ENCODE measurements at regions not wholly inside any gene's neighbourhood (a gene's known extent, or its start where the extent isn't known, plus 50 kb on each side); places are given as distances from the start of the nearest gene placed in this dataset.

- H3K36me3 Mint-ChIP-seq (ENCODE audit: low read depth, unreplicated experiment), result no peaks in the 10 kb centered on the region
- H3K4me1 ChIP-seq (ENCODE audit: insufficient read depth, low read length), result no peaks in the 10 kb centered on the region
- DNase-seq (ENCODE audit: low read depth), result no peak
- FAIRE-seq, result no peak
- no peak overlapping the region for H3K4me2 ChIP-seq (ENCODE audit: low read length)
- no peak overlapping the region for H3K9ac ChIP-seq (ENCODE audit: low read length)
- no peak overlapping the region for H2AFZ ChIP-seq (ENCODE audit: low read depth, low read length)
- no peaks in the 10 kb centered on the region for H4K20me1 ChIP-seq (ENCODE audit: insufficient read depth, low read length)
- peaks cover 39% of the 10 kb centered on the region for H3K27me3 Mint-ChIP-seq (ENCODE audit: low read depth, unreplicated experiment)
- H3K4me3 ChIP-seq (ENCODE audit: insufficient read depth, low read depth, low read length), result no peak overlapping the region
- H3K36me3 ChIP-seq (ENCODE audit: insufficient read depth, low read length), result no peaks in the 10 kb centered on the region
- H3K27ac ChIP-seq (ENCODE audit: low read depth, low read length), result no peak overlapping the region
- no peak overlapping the region for H3K4me3 Mint-ChIP-seq (ENCODE audit: unreplicated experiment)
- H3K9me3 Mint-ChIP-seq (ENCODE audit: unreplicated experiment), result no peaks in the 10 kb centered on the region
- no peaks in the 10 kb centered on the region for H3K9me3 ChIP-seq (ENCODE audit: insufficient read depth, low read depth, low read length)
- H3K4me1 Mint-ChIP-seq (ENCODE audit: low read depth, unreplicated experiment), result no peaks in the 10 kb centered on the region
- H3K27ac Mint-ChIP-seq (ENCODE audit: unreplicated experiment), result no peak overlapping the region
- H3K27me3 ChIP-seq (ENCODE audit: insufficient read depth, low read length), result no peaks in the 10 kb centered on the region
- no peak for TF ChIP-seq EZH2 (IDR thresholded peaks at IDR 0.05; ENCODE audit: insufficient read depth, low read length)
- H3K79me2 ChIP-seq (ENCODE audit: insufficient read depth, low read length), result no peaks in the 10 kb centered on the region
These were observed 137.3 kb upstream of the NKX1-1 start for GRCh38 chr4:1543561-1543960.

- DNase-seq (ENCODE audit: low read depth) (no peak), FAIRE-seq (no peak)
- no peaks in the 10 kb centered on the region for H3K9me3 ChIP-seq (ENCODE audit: insufficient read depth, low read depth, low read length)
- no peak overlapping the region for H3K27ac Mint-ChIP-seq (ENCODE audit: unreplicated experiment)
- H2AFZ ChIP-seq (ENCODE audit: low read depth, low read length), result no peak overlapping the region
- peaks cover 32% of the 10 kb centered on the region for H3K27me3 Mint-ChIP-seq (ENCODE audit: low read depth, unreplicated experiment)
- no peak overlapping the region for H3K4me2 ChIP-seq (ENCODE audit: low read length)
- H3K9me3 Mint-ChIP-seq (ENCODE audit: unreplicated experiment), result no peaks in the 10 kb centered on the region
- H3K4me1 Mint-ChIP-seq (ENCODE audit: low read depth, unreplicated experiment), result no peaks in the 10 kb centered on the region
- H3K4me1 ChIP-seq (ENCODE audit: insufficient read depth, low read length), result no peaks in the 10 kb centered on the region
- no peaks in the 10 kb centered on the region for H3K79me2 ChIP-seq (ENCODE audit: insufficient read depth, low read length)
- no peak for TF ChIP-seq CTCF (IDR thresholded peaks at IDR 0.05; ENCODE audit: insufficient read depth, low read depth, low read length)
- no peak for TF ChIP-seq EZH2 (IDR thresholded peaks at IDR 0.05; ENCODE audit: insufficient read depth, low read length)
- no peak overlapping the region for H3K9ac ChIP-seq (ENCODE audit: low read length)
- no peak overlapping the region for H3K4me3 ChIP-seq (ENCODE audit: insufficient read depth, low read depth, low read length)
- no peak overlapping the region for H3K4me3 Mint-ChIP-seq (ENCODE audit: unreplicated experiment)
- H3K36me3 Mint-ChIP-seq (ENCODE audit: low read depth, unreplicated experiment), result no peaks in the 10 kb centered on the region
- no peaks in the 10 kb centered on the region for H4K20me1 ChIP-seq (ENCODE audit: insufficient read depth, low read length)
- H3K27me3 ChIP-seq (ENCODE audit: insufficient read depth, low read length), result no peaks in the 10 kb centered on the region
- H3K36me3 ChIP-seq (ENCODE audit: insufficient read depth, low read length), result no peaks in the 10 kb centered on the region
- no peak overlapping the region for H3K27ac ChIP-seq (ENCODE audit: low read depth, low read length)
These were observed 136.5 kb upstream of the NKX1-1 start for GRCh38 chr4:1542516-1543320.

- Mint-ChIP-seq H3K4me1 (ENCODE audit: low read depth, unreplicated experiment) (no peaks in the 10 kb centered on the region), H3K27ac (ENCODE audit: unreplicated experiment) (no peak overlapping the region)
These were observed 135.9 kb upstream of the NKX1-1 start for GRCh38 chr4:1542226-1542490.

More at GRCh38 chr4:1542226-1542490, 135.9 kb upstream of the NKX1-1 start:
- Histone ChIP-seq H3K79me2 (ENCODE audit: insufficient read depth, low read length) (no peaks in the 10 kb centered on the region), H3K36me3 (ENCODE audit: insufficient read depth, low read length) (no peaks in the 10 kb centered on the region), H3K27me3 (ENCODE audit: insufficient read depth, low read length) (no peaks in the 10 kb centered on the region), H3K4me2 (ENCODE audit: low read length) (no peak overlapping the region), H3K4me1 (ENCODE audit: insufficient read depth, low read length) (no peaks in the 10 kb centered on the region), H3K4me3 (ENCODE audit: insufficient read depth, low read depth, low read length) (no peak overlapping the region), H2AFZ (ENCODE audit: low read depth, low read length) (no peak overlapping the region), H3K9me3 (ENCODE audit: insufficient read depth, low read depth, low read length) (no peaks in the 10 kb centered on the region), H3K9ac (ENCODE audit: low read length) (no peak overlapping the region), H4K20me1 (ENCODE audit: insufficient read depth, low read length) (no peaks in the 10 kb centered on the region), H3K27ac (ENCODE audit: low read depth, low read length) (no peak overlapping the region)
- FAIRE-seq (no peak), DNase-seq (ENCODE audit: low read depth) (no peak)
- no peak for TF ChIP-seq EZH2 (IDR thresholded peaks at IDR 0.05; ENCODE audit: insufficient read depth, low read length)
- no peak for TF ChIP-seq CTCF (IDR thresholded peaks at IDR 0.05; ENCODE audit: insufficient read depth, low read depth, low read length)
- H3K36me3 Mint-ChIP-seq (ENCODE audit: low read depth, unreplicated experiment), result no peaks in the 10 kb centered on the region
- H3K4me3 Mint-ChIP-seq (ENCODE audit: unreplicated experiment), result no peak overlapping the region
- no peaks in the 10 kb centered on the region for H3K9me3 Mint-ChIP-seq (ENCODE audit: unreplicated experiment)
- H3K27me3 Mint-ChIP-seq (ENCODE audit: low read depth, unreplicated experiment), result peaks cover 27% of the 10 kb centered on the region

Measured in astrocyte (in vitro differentiated cells and primary cell).